Right renal cortex interstitium (tissue), 3 donors: ENCODE measurements at regions not wholly inside any gene's neighbourhood (a gene's known extent, or its start where the extent isn't known, plus 50 kb on each side); places are given as distances from the start of the nearest gene placed in this dataset.
"Not testable (repeated sequence)": the region's sequence is repeated elsewhere in the genome, so short reads cannot be mapped to it uniquely, and the experiment has no call there.

Source experiments
- DNase-seq, 3 donors: peaks; one replicate each; pipeline ENCODE4 v3.0.0-alpha.2; 2013; ENCODE audit warnings: low read depth in 3 of 3, low spot score in 2 of 3

DNA sequence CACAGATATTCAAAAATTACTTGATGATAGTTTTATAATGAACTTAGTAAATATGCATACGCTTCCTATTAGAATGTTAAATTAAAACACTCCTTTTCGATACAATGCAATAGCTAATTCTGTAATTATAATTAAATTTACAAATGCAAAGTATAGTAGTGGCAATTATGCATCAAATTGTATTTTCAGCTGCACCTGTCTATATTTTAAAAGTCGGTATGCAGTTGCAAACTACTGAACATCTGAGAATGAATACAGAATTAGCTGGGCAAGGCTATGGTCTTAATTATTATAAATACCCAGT is 110.4 kb upstream of the ARHGAP42 start:
- DNase-seq = no peak

DNA sequence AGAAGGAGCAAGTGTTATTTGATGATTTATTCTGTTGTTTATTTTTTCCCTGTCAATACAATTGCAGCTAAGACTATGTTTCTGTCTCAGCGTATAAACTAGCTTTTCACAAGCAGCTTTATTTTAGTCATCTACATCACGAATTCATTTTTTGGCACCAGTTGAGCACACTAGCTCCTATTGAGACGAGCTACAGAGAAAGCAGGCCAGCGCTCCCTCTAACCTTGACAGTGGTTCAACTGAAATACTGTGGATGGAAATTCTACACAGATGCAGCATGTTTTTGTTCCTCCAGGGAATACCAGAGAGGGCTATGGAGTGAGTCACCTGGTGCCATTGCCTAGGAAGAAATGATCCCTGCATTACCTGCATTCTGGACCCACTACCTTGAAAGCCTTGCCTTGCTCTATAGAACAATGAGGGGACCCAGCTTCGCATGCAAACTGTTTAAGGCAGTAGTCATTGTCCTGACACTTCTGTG is 108.2 kb upstream of the ARHGAP42 start:
- no peak for DNase-seq

DNA sequence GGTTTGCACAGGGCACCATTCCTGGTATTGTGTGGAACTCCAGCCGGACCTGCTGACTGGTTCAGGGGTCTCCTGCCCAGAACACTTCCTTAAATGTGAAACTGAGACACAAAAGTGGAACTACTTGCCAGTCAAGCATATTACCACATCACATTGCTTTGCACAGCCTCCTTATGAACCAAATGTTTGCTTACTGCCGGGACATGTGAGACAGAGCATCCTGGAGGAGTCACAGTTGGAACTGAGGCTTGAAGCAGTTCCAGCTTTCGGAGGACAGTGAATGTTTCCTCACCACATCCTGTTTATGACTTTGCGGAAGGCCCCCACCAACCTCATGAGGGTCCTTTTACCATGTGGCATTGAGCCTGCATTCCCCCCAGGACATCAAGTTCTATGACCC is 105.8 kb upstream of the ARHGAP42 start:
- DNase-seq = no peak

DNA sequence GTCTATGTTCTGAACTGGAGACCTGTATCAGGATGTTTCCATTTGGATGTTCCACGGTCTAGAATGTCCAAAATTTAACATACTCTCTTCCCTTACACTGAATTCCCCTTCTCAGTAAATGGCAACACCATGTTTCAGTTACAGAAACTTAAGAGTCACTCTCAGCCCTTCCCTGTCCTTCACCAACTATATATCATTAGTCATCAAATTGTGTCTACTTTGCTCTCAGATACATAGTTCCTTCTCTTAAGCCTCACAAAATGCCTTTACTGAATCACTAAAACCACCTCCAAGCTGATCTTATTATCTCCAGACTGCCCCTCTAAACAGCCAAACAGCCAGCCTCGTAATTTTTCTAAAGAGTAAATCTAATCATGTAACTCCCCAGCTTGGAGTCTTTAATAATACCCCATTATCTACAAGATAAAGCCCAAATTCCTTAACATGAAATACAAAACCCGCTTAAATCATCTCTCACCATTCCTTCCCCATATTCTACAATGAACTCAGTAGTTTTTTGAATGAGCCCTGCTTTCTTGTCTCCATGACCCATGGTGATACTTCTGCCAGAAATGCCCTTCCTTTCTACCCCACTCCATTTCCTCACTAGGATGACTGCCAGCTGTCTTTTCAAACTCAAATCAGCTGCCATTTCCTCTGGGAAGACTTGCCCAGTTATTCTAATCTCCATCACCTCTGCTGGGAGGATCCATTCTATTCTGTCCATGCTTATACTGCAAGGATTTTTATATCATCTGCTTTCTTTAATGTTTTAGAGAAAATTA is 102.7 kb upstream of the ARHGAP42 start:
- DNase-seq = no peak

DNA sequence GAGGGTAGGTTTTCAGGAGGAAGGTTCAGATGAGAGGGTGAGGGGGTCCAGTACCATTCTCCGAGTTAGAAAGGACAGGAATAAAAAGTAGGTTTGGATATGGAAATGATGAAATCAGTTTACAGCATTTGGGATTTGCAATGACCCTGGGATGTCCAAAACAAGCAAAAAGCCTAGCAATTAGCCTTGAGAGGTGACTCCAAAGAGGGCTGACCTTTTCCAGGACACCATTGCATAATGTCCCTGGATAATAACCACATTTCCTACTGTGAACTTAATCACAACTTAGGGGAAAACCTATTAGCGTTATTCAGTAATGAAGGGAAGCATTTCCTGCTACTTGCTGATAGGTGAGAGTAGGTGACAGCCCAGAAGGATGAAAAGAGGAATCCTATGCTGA is 101.4 kb upstream of the ARHGAP42 start:
- DNase-seq = no peak

DNA sequence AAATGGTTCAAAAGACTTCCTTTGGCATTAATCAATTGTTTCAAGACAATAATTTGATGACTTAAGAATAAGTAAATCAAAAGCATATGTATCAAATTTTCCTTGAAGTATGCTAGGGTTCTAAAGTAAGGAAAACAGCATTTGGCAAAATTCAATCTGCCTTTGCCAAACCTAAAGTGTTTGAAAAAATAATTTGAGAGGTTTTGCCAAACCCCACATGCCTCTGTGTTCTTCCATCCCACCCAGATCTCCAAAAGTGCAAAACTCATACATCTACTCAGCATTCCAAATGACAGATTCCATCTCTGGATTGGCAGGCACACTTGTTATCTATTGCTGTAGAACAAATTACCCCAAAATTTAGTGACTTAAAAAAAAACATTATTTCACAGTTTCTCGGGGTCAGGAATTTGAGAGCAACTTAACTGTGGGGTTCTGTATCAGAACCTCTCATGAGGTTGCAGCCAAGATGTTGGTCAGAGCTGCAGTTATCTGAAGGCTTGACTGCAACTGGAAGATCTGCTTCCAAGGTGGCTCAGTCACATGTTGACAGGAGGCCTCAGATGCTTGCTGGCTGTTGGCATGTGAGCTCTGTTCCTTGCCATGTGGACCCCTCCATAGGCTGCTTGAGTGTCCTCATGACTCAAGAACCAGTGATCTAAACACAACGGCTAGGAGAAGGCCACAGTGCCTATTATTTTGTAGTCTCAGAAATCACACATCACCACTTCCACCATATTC is 100.6 kb upstream of the ARHGAP42 start:
- no peak for DNase-seq

DNA sequence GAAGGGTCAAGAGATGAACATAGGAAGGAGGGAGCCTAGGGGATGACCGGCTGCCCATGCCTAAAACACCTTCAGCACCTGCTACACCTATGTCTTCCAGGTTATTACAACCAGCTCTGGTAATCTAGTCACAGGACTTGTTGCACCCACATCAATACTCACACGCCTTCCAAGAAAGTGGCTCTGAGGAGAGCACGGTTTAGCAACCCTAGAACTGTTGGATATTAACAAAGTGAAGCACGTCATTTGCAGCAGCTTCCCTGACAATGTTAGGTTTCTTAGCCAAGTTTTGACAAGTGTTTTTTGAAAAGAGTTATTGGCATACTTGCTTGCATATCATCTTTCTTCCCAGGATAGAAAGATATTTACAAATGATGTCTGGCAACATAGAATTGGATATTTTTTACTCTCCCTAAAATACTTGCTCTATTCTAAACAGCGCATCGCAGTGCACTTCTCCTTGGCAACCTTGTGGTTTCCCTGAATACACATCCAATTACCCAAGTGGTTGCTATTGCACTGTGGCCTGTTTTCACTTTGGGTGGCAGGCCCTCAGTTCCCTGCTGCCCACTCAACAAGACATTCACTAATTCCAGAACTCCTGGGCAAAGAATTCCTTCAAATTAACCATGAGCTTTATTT is 94.3 kb upstream of the ARHGAP42 start:
- DNase-seq = no peak

DNA sequence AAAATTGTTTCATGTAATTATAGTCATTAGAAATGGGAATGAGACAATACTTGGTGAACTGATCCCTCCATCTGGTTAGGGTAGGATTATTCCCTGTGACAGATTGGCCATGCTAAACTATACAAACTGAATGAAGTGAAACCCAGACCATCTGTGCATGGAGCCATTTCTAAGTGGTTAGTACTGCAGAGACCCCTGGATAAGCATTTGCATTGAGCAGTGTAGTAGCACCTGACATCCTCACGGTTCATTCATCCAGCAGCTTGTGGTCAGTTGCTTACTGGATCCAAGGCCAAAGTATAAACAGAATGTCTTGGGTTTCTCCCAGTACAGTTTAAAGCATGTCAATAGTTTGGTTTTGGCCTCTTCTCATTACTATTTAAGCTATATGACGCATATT is 93.8 kb upstream of the ARHGAP42 start:
- DNase-seq = no peak

DNA sequence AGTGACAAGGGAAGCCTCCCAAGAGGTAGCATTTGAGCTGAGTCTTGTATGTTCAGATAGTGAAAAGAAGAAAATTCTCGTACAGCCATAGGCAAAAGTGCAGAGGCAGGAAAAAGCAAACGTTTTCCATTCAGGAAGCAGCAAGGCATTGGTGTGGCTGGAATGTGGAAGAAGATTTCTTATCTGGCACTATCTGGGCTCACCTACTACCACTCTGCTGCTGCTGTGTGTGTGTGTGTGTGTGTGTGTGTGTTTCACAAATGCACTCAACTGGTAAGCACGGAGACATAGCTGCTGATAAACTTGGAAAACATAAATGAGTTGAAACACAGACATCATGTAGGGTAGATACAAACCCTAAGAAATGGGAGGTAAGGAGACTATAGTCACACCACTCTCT is 92.8 kb upstream of the ARHGAP42 start:
- DNase-seq = no peak

DNA sequence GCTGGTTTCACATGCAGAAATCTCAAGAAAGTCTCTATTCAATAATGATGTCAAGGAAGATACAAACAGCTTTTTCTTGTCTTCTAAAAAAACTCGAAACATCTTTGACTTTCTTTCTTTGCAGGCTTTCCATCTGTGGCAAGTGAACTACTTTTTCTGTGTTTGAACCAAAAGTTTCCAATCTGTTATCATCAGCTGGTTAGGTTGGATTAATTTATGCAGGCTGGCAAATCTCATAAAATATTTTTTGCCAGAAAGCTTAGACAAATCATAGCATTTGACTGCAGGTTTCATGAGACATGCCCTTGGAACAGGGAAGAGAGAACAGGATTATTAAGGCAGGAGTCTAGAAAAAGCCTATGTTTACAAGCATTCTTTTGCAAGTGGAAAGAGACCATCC is 86.1 kb upstream of the ARHGAP42 start:
- DNase-seq = no peak

DNA sequence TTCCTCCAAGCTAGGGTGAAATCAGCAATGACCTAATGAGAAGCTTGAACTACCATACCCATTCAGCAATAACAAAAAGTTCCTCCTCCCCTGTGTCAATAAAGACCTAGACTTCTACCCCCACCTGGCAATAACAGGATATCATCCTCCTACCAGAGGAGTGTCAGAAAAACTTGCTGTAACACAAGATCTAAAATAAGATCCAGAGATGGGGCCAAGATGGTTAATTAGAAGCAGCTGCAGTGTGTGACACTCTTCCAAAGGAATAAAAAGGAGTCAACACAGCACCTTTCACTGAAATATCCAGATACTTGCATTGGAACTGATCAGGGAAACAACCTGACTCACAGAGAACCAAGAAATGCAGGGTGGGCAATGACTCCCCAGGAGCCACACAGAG is 84.4 kb upstream of the ARHGAP42 start:
- no peak for DNase-seq

DNA sequence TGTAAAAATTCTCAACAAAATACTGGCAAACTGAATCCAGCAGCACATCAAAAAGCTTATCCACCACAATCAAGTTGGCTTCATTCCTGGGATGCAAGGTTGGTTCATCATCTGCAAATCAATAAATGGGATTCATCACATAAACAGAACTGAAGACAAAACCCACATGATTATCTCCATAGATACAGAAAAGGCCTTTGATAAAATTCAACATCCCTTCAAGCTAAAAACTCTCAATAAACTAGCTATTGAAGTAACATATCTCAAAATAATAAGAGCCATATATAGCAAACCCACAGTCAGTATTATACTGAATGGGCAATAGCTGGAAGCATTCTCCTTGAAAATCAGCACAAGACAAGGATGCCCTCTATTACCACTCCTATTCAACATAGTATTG is 79.3 kb upstream of the ARHGAP42 start:
- not testable (repeated sequence) for DNase-seq

DNA sequence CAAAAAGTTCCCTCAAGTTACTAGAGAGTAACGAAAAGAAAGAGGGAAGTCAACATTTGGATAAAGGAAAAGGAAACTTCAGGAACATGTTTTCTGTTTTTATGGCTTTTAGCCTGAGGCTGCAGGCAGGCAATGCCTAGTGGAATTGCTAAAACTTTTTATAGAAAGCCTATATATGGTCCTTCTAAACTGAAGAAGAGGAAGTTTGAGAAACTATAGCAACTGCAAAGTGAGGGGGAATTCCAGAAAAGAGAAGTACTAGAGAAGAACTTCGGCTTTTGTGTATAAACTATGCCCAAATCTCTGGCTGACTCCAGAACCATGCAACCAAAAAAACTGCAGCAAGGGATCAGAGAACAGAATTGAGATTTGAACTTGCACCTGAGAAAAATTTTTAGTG is 74.3 kb upstream of the ARHGAP42 start:
- no peak for DNase-seq

DNA sequence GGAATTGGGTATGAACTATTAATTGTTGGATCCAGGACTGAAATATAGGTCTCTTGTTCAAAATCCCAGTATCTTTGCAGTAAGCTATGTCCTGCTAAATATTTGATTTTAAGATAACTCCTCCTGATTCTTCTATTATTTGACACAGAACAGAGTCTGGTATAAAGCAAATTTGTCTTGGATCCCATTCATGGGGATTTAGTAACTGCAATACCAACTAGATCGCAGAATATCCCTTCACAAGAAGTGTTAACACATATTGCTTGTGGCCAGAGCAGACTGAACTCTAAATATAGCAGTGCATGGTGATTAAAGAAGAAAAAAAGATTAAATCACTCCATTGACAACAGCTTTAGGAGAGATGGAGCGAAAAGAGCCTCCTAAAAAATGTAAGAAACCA is 68.2 kb upstream of the ARHGAP42 start:
- DNase-seq = no peak

DNA sequence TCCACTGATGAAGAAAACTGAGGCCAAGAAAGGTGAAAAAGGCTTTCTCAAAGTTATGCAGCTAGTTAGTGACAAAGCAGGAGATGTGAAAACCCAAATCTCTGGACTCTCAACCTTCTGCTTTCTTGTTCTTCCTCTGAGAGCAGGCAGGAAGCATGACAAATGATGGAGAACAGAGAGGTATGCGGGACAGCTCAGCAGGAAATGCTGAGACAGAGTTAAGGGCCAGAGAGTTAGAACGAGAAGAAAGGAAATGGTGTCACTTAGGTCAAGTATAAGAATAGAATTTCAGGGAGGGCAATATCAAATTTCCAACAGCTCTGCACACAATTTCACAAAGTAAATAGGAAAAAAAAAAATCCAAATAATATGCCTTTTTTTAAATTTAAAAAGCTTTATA is 67.6 kb upstream of the ARHGAP42 start:
- no peak for DNase-seq

DNA sequence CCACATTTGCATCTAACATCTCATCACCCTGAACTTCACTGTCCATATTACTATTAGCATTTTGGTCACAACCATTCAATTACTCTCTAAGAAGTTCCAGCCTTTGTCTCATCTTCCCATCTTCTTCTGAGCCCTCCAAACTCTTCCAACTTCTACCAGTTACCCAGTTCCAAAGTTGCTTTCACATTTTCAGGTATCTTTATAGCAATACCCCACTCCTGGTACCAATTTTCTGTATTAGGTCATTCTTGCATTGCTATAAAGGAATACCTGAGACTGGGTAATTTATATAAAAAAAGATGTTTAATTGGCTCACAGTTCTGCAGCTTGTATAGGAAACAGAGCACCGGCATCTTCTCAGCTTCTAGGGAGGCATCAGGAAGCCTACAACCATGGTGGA is 64.7 kb upstream of the ARHGAP42 start:
- DNase-seq = no peak

DNA sequence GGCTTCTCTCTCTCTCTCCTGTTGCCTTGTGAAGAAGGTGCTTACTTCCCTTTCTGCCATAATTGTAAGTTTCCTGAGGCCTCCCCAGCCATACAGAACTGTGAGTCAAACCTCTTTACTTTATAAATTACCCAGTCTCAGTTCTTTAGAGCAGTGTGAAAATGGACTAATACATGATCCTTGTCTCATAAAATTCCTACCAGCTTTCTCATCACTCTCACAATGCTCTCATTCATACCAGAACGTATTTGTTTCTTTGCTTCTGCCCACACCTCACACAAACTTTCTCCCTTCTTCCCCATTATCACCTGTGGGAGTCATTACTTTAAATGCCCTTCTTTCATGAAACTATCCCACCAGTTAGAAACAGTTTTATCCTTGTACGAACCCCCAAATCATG is 62.7 kb upstream of the ARHGAP42 start:
- DNase-seq = no peak

DNA sequence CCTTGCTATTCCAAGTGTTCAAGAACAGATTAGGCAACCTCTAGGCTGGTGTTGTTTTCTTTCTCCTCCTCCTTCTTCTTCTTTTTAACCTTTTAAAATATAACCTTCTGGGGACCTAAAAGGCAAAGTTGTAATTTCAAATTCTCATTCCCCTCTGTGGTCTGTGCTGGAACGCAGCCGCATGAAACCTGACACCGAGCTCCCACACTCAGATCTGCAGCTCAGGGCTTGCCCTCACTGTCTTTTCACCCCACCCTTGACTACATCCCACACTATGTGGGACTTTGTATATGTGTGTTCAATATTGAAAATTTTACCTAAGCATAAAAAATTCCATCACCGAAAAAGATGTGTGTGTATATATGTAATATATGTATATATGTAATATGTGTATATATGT is 62.0 kb upstream of the ARHGAP42 start:
- DNase-seq = no peak

DNA sequence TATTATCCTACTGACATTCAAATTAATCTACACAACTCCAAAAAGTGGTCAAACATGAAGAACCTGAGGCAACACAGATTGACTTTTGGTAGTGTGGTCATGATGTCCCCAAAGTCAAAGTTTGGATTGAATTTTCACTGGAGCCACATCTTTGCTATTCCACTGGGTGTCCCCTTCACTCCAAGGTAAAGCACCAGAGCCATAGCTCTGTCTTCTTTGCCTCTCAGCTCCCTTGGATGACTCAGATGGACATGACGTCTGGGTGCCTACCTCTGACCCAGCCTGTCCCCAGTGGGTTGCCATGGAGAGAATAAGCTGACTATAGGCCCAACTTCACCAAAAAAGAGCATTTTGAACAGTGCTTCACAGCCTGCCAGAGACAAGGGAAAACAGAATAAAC is 57.4 kb upstream of the ARHGAP42 start:
- DNase-seq = no peak

DNA sequence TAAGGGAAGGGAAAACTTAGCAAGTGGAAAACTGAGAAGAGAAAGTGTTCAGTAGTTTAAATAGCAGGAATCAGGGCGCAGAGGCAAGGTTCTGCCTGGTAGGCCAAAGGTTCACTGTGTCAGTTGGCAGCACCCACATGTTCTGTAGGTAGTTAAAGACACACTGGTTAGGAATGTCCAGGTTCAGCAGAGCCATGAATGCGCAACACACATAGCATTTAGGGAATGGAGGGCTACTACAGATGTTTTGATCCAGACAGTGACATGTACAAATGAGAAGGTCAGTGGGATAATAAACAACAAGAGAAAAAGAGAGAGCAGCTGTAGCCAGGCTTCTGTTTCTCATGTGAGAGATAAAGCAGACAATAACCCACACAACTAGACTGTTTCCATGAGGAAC is 56.2 kb upstream of the ARHGAP42 start:
- no peak for DNase-seq

DNA sequence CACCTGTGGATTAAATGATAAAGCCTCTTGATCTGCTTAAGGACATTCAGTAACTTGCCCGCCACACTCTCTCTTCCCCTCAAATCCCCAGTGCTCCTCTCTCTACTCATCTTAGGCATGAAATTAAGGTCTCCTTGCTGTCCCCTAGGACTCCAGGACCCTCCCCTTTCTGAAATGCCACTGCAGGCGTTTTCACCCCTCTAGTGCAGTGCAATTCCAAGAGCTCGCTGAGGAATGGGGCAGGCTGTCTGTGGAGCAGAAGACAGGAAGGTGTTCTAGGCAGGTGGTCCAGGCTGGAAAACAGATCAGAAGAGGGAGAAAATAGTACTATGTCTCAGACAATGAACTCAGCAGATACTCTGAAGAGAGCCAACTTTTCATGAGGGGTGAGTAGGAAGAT is 55.8 kb upstream of the ARHGAP42 start:
- DNase-seq = no peak

DNA sequence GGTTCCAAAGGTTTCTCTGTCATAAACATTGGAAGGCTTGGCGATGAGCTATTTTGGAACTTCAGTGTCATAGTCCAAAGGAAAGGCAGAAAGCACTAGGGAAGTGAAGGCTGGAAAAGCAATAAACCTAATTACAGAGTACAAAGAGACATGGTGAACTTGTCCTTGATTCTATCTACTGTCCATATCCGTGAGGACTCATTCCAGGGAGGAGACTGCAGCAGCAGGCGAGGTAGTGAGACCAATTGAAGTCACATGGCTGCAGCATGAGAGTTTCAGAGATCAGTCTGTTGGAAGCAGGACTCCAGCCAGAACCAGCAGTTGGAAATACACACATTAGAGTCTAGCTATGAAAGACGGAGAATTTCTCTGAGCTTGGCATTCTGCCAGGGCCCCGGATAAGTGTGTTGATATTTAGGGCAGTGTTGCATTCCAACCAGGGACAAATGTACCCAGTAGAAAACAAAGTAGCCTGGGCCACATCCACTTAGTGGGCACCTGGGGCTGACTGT is 54.1 kb upstream of the ARHGAP42 start:
- DNase-seq = no peak
